SU-DHL-6 (cell line): ENCODE measurements at regions not wholly inside any gene's neighbourhood (a gene's known extent, or its start where the extent isn't known, plus 50 kb on each side); places are given as distances from the start of the nearest gene placed in this dataset.

Experiments
- CTCF ChIP-seq: fragments of 200-600 bp; sonication (generic); IDR thresholded peaks from one replicate; pipeline ENCODE4 v1.5.1; 2017; ENCODE audit warnings: antibody characterized with exemption, mild to moderate bottlenecking, low read length, moderate library complexity; ENCODE audit not compliant: insufficient read depth, poor library complexity, severe bottlenecking
- EZH2phosphoT487 ChIP-seq: fragments of 200-600 bp; sonication (generic), shearing (Covaris generic); conservative IDR thresholded peaks from 2 replicates; pipeline ENCODE4 v1.6.1; 2018; ENCODE audit warnings: mild to moderate bottlenecking, antibody characterized with exemption, low read length, moderate library complexity, mixed read lengths

GRCh38 chr1:190754666-190755065, 277.0 kb upstream of the BRINP3 start:
- TF ChIP-seq CTCF, result no peak
- TF ChIP-seq EZH2phosphoT487, result no peak
